ENCODE measurements at regions not wholly inside any gene's neighbourhood (a gene's known extent, or its start where the extent isn't known, plus 50 kb on each side); places are given as distances from the start of the nearest gene placed in this dataset.
"Not testable (repeated sequence)": the region's sequence is repeated elsewhere in the genome, so short reads cannot be mapped to it uniquely, and the experiment has no call there.

DNA sequence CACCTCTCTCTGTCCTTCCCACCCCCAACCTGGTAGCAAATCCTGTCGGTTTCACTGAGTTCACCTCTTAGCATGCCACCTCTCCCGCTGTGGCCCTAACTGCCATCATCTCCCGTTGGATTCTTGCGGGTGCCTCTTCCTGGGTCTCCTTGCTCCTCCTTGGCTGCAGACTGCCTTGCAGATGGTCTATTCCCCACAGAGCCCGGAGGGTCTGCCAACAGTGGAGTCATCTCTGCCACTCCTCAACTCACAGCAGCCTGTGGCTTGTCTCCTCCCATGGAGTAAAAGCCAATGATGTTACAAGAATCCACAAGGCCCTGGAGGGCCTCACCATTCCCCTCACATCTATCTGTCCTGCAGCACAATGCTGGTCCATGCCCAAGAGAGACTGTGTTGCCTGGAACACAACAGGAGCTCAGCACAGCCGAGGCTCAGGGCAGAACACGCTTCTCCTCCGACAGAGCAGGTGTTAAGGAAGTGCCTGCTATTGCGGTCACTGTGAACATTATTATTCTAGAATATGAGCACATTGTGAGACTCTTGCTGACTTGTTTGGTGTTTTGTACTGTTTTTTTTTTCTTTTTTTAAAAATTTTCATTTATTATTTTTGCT, 241.8 kb upstream of the SULF2 start:
- no peaks in the 10 kb centered on the region for H3K36me3 ChIP-seq
- TF ChIP-seq, protein P1, sequence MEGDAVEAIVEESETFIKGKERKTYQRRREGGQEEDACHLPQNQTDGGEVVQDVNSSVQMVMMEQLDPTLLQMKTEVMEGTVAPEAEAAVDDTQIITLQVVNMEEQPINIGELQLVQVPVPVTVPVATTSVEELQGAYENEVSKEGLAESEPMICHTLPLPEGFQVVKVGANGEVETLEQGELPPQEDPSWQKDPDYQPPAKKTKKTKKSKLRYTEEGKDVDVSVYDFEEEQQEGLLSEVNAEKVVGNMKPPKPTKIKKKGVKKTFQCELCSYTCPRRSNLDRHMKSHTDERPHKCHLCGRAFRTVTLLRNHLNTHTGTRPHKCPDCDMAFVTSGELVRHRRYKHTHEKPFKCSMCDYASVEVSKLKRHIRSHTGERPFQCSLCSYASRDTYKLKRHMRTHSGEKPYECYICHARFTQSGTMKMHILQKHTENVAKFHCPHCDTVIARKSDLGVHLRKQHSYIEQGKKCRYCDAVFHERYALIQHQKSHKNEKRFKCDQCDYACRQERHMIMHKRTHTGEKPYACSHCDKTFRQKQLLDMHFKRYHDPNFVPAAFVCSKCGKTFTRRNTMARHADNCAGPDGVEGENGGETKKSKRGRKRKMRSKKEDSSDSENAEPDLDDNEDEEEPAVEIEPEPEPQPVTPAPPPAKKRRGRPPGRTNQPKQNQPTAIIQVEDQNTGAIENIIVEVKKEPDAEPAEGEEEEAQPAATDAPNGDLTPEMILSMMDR (IDR thresholded peaks at IDR 0.05): no peak
- H3K27me3 ChIP-seq: no peaks in the 10 kb centered on the region
- intact Hi-C loops (cut with DNase I): no loop called here
- no peak overlapping the region for H3K27ac ChIP-seq
- H3K9me3 ChIP-seq: no peaks in the 10 kb centered on the region
- no peak overlapping the region for H3K4me3 ChIP-seq
- ATAC-seq: no peak
- H3K4me1 ChIP-seq: no peaks in the 10 kb centered on the region
- DNase-seq: no peak

DNA sequence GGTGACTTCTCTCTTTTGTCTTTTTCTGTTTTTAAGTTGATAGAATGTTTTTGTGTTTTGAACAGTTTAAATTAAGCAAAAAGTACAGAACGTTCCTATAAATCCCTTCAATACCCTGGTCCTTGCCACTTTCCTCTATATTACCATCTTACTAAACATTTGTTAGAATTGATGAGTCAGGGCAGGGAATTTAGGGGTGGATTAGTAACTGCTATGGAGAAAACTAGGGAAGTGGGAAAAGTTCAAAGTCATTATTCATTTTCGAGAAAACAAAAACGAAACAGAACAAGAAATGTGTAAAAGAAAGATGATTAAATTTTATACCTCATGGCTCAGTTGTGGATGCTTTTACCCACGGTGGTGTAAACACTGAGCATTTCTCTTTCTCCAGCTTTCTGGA, 240.4 kb upstream of the SULF2 start:
- Histone ChIP-seq H3K4me1 (no peaks in the 10 kb centered on the region), H3K36me3 (no peaks in the 10 kb centered on the region), H3K9me3 (no peaks in the 10 kb centered on the region), H3K27ac (peak overlapping the region in 1 of 2 donors; percentile 33), H3K27me3 (no peaks in the 10 kb centered on the region), H3K4me3 (no peak overlapping the region)
- TF ChIP-seq, protein P1 (IDR thresholded peaks at IDR 0.05): no peak
- no peak for DNase-seq
- intact Hi-C loops (cut with DNase I): no loop called here
- no peak for ATAC-seq

DNA sequence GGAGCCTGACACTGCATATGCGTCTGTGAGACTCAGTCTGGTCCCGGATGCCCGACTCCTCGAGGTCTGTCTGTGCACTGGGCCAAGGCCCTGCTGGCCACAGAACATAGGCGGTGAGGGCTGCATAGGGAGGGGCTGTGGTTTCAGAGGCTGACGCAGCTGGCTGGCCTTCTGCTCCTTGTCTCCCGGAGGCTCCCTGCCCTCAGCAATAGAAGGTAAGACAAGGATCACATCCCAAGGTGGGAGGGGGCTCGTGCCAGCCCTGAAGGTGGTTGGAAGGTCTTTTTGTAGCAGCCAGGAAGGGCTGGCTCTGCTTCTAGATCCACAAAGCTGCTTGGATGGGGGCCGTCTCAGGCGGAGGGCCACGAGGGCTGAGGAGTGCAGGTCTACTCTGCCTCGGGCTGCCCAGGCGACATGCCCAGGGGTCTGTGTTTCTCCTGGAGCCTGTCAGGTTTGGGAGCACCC, 239.8 kb upstream of the SULF2 start:
- H3K9me3 ChIP-seq: no peaks in the 10 kb centered on the region
- ATAC-seq: peak; percentile 78
- intact Hi-C loops (cut with DNase I): no loop called here
- H3K27me3 ChIP-seq: peaks cover 0 to 4% of the 10 kb centered on the region in 2 donors
- peak in 2 of 4 donors; percentile 51 to 54 for DNase-seq
- TF ChIP-seq, protein P1 (IDR thresholded peaks at IDR 0.05): no peak
- no peaks in the 10 kb centered on the region for H3K36me3 ChIP-seq
- no peak overlapping the region for H3K4me3 ChIP-seq
- H3K4me1 ChIP-seq: no peaks in the 10 kb centered on the region
- peak overlapping the region in 1 of 2 donors; percentile 33 for H3K27ac ChIP-seq

DNA sequence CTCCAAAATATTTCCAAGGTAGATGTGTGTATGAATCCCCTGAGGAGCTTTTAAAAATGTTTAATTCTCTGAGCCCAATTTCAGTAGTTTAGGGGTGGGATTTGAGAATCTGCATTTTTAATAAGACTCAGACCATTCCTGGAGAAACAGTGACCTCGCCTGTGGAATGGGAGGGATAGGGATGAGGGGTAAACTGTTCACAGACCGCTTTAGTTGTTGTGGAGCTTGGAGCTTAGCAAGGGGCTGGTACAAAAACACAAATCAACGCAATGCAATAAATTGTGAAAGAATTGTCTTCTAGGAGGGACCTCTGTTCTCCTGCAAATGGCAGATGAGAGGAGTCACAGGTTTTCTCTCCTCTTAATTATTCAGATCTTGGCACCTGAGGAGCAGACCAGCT, 239.3 kb upstream of the SULF2 start:
- ATAC-seq (no peak), DNase-seq (no peak)
- Histone ChIP-seq H3K36me3 (no peaks in the 10 kb centered on the region), H3K4me3 (no peak overlapping the region), H3K27ac (no peak overlapping the region), H3K4me1 (no peaks in the 10 kb centered on the region), H3K27me3 (peaks cover 0 to 9% of the 10 kb centered on the region in 2 donors), H3K9me3 (no peaks in the 10 kb centered on the region)
- TF ChIP-seq, protein P1 (IDR thresholded peaks at IDR 0.05): no peak
- intact Hi-C loops (cut with DNase I): no loop called here

DNA sequence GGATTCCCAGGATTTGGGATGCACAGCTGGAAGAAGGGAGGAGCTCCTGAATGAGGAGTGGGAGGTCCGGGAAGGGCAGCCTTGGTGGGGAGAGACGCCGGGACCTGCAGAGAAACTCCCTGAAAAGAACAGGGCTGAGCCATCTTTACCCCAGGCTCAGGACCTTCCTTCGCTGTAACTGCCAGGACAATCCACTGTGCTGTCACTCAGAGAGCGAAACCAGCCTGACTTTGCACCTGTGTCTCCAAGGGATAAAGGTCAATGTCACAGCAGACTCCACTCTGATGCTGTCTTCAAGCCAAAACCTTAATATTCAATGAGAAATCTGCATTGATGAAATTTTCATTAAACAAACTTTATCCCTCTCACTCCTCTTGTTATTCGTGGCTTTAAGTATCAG, 235.4 kb upstream of the SULF2 start:
- DNase-seq; ATAC-seq; H3K4me3 ChIP-seq; intact Hi-C loops (cut with DNase I); H3K27ac ChIP-seq; H3K36me3 ChIP-seq; H3K4me1 ChIP-seq; H3K9me3 ChIP-seq: not testable (repeated sequence)
- H3K27me3 ChIP-seq: peaks cover 0 to 24% of the 10 kb centered on the region in 2 donors

DNA sequence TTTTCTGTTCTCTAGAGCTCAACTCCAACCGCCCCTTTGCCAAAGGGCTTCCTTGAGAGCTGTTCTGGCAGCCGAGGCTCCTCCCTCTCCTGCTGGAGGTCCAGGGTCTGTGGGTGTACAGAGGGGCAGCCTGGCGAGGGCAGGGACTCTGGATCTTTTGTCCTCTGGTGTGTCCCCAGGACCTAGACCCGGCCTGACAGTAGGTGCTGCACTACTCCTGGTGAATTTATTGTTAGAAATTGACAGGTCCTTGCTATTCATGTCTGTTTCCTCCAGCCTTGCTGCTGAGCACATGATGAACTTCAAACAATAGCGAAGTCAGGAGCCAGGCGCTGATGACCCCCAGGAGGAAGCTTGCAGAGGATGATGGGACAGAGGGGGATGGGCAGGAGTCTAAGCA, 234.7 kb upstream of the SULF2 start:
- H3K4me1 ChIP-seq: no peaks in the 10 kb centered on the region
- peaks cover 0 to 24% of the 10 kb centered on the region in 2 donors for H3K27me3 ChIP-seq
- DNase-seq: no peak
- H3K9me3 ChIP-seq: no peaks in the 10 kb centered on the region
- no peaks in the 10 kb centered on the region for H3K36me3 ChIP-seq
- no peak overlapping the region for H3K4me3 ChIP-seq
- TF ChIP-seq, protein P1 (IDR thresholded peaks at IDR 0.05): no peak
- intact Hi-C loops (cut with DNase I): no loop called here
- H3K27ac ChIP-seq: no peak overlapping the region
- ATAC-seq: no peak
